Spleen (tissue), 7 donors: ENCODE measurements at regions not wholly inside any gene's neighbourhood (a gene's known extent, or its start where the extent isn't known, plus 50 kb on each side); places are given as distances from the start of the nearest gene placed in this dataset.

Experiments used
- CTCF ChIP-seq, 11 experiments: fragments of 200-600 bp in 7 of 11; fragments of 450-650 bp in 4 of 11; sonication (generic) in 4 of 11; IDR thresholded peaks in 8 of 11; conservative IDR thresholded peaks in 3 of 11; 1 replicate in 7 of 11; 2 replicates in 4 of 11; pipeline versions ENCODE4 v1.4.0 to v1.8.0; 2016 to 2021; ENCODE audit warnings: antibody characterized with exemption in 11 of 11, inconsistent platforms in 4 of 11, mild to moderate bottlenecking in 1 of 11
- POLR2A ChIP-seq, 3 donors: fragments of 450-650 bp; IDR thresholded peaks; one replicate each; pipeline ENCODE4 v1.5.1; 2017; ENCODE audit warnings: antibody characterized with exemption in 3 of 3, mild to moderate bottlenecking in 1 of 3
- donor health status: DM: no; HTN: no; CAD: no; lungs with moderate emphysema.
- donor health status: DM: no; HTN: no; CAD: no.
- donor health status: DM: no; HTN: no; CAD: no.

DNA sequence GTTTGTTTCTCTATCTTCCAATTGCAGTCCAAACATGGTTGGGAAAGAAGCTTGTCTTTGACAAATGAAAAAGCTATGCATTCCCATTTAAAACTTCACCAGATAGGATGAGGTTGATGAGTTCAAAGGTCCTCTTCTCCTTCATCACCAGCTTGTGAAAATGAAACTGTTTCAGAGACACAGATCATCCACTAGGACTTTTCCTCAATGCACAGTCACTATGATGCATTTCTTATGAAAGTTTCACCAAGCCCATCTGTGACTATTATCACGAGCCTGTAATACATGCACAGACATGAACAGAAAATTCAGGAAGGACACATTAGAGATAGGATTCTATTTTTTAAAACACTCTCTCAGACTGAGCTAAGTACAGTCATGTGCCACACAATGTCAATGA is 644.4 kb downstream of the PLCL1 start:
- no peak for TF ChIP-seq CTCF (IDR thresholded peaks at IDR 0.05 in 8 of 11, conservative IDR thresholded peaks at IDR 0.05 in 3 of 11)
- no peak for TF ChIP-seq POLR2A (IDR thresholded peaks at IDR 0.05)
